ENCODE measurements at regions not wholly inside any gene's neighbourhood (a gene's known extent, or its start where the extent isn't known, plus 50 kb on each side); places are given as distances from the start of the nearest gene placed in this dataset.

GRCh38 chr14:101404426-101405170 lies 156.7 kb upstream of the DIO3 start:
- no peak for DNase-seq (ENCODE audit: low read depth in 2 of 2)

GRCh38 chr14:101405171-101405883 lies 156.0 kb upstream of the DIO3 start:
- DNase-seq (ENCODE audit: low read depth in 2 of 2), result no peak

GRCh38 chr14:101406921-101407320 lies 154.4 kb upstream of the DIO3 start:
- no peak for DNase-seq (ENCODE audit: low read depth in 2 of 2)

- no peak for DNase-seq (ENCODE audit: low read depth in 2 of 2)
Measured at GRCh38 chr14:101407328-101407727, 154.0 kb upstream of the DIO3 start.

- no peak for DNase-seq (ENCODE audit: low read depth in 2 of 2)
Measured at GRCh38 chr14:101408077-101408831, 153.0 kb upstream of the DIO3 start.

- DNase-seq (ENCODE audit: low read depth in 2 of 2), result no peak
Measured at GRCh38 chr14:101409006-101409543, 152.2 kb upstream of the DIO3 start.

- DNase-seq (ENCODE audit: low read depth in 2 of 2), result no peak
Measured at GRCh38 chr14:101410126-101410525, 151.2 kb upstream of the DIO3 start.

- DNase-seq (ENCODE audit: low read depth in 2 of 2), result no peak
Measured at GRCh38 chr14:101411151-101411550, 150.1 kb upstream of the DIO3 start.

GRCh38 chr14:101411779-101412178 lies 149.5 kb upstream of the DIO3 start:
- DNase-seq (ENCODE audit: low read depth in 2 of 2), result no peak

GRCh38 chr14:101412739-101413138 lies 148.6 kb upstream of the DIO3 start:
- DNase-seq (ENCODE audit: low read depth in 2 of 2), result no peak

- DNase-seq (ENCODE audit: low read depth in 2 of 2), result no peak
Measured at GRCh38 chr14:101417434-101417833, 143.9 kb upstream of the DIO3 start.

GRCh38 chr14:101418601-101419000 lies 142.7 kb upstream of the DIO3 start:
- no peak for DNase-seq (ENCODE audit: low read depth in 2 of 2)

GRCh38 chr14:101426466-101426865 lies 134.8 kb upstream of the DIO3 start:
- no peak for DNase-seq (ENCODE audit: low read depth in 2 of 2)

- no peak for DNase-seq (ENCODE audit: low read depth in 2 of 2)
Measured at GRCh38 chr14:101428409-101428808, 132.9 kb upstream of the DIO3 start.

- DNase-seq (ENCODE audit: low read depth in 2 of 2), result no peak
Measured at GRCh38 chr14:101435546-101435945, 125.7 kb upstream of the DIO3 start.

GRCh38 chr14:101439023-101439422 lies 122.3 kb upstream of the DIO3 start:
- DNase-seq (ENCODE audit: low read depth in 2 of 2), result no peak

GRCh38 chr14:101440496-101440895 lies 120.8 kb upstream of the DIO3 start:
- no peak for DNase-seq (ENCODE audit: low read depth in 2 of 2)

- no peak for DNase-seq (ENCODE audit: low read depth in 2 of 2)
Measured at GRCh38 chr14:101441710-101442109, 119.6 kb upstream of the DIO3 start.

- peak; percentile 32 to 50 for DNase-seq (ENCODE audit: low read depth in 2 of 2)
Measured at GRCh38 chr14:101442451-101442850, 118.8 kb upstream of the DIO3 start.

GRCh38 chr14:101444116-101444515 lies 117.2 kb upstream of the DIO3 start:
- DNase-seq (ENCODE audit: low read depth in 2 of 2), result no peak

GRCh38 chr14:101445278-101445677 lies 116.0 kb upstream of the DIO3 start:
- DNase-seq (ENCODE audit: low read depth in 2 of 2), result no peak

- no peak for DNase-seq (ENCODE audit: low read depth in 2 of 2)
Measured at GRCh38 chr14:101446387-101446969, 114.8 kb upstream of the DIO3 start.
